Testis (tissue), 2 donors: ENCODE measurements at regions not wholly inside any gene's neighbourhood (a gene's known extent, or its start where the extent isn't known, plus 50 kb on each side); places are given as distances from the start of the nearest gene placed in this dataset.

ENCODE experiments used
- DNase-seq: peaks from one replicate; pipeline ENCODE4 v3.0.0-alpha.2; 2019
- H3K27ac ChIP-seq, 2 donors: fragments of 200-600 bp; sonication (generic); one replicate each; pipeline ENCODE4 v1.5.1; 2019
- H3K27me3 ChIP-seq: fragments of 200-600 bp; sonication (generic); one replicate; pipeline ENCODE4 v1.5.1; 2019
- H3K36me3 ChIP-seq: fragments of 200-600 bp; sonication (generic); one replicate; pipeline ENCODE4 v1.5.1; 2017; ENCODE audit warnings: low read depth; ENCODE audit errors: missing control alignments
- H3K4me1 ChIP-seq: fragments of 200-600 bp; sonication (generic); one replicate; pipeline ENCODE4 v1.5.1; 2019
- H3K4me3 ChIP-seq, 2 donors: fragments of 200-600 bp; sonication (generic); one replicate each; pipeline ENCODE4 v1.5.1; 2017 to 2019
- H3K9me3 ChIP-seq: fragments of 200-600 bp; sonication (generic); one replicate; pipeline ENCODE4 v1.5.1; 2017
- CTCF ChIP-seq, 3 experiments: fragments of 450-650 bp in 2 of 3; fragments of 200-600 bp in 1 of 3; sonication (generic) in 1 of 3; IDR thresholded peaks; one replicate each; pipeline ENCODE4 v1.5.1; 2016 to 2019; ENCODE audit warnings: antibody characterized with exemption in 3 of 3, mild to moderate bottlenecking in 2 of 3, moderate library complexity in 1 of 3
- POLR2A ChIP-seq: fragments of 450-650 bp; IDR thresholded peaks from one replicate; pipeline ENCODE4 v1.6.1; 2017; ENCODE audit warnings: antibody characterized with exemption, mild to moderate bottlenecking, moderate library complexity
- WGBS, 2 donors: methylation state at CpG; one replicate each; pipeline ENCODE4 v1.1.5; 2018; 5-methylcytosine and 5-hydroxymethylcytosine counted together
- intact Hi-C: fragments of 100-400 bp; cut with DNase I; formaldehyde crosslinking; loops from one replicate; pipeline ENCODE4 v1.15.1; 2023; ENCODE audit warnings: low total_unique reads

- Histone ChIP-seq H3K9me3 (no peaks in the 10 kb centered on the region), H3K27me3 (no peaks in the 10 kb centered on the region), H3K4me3 (no peak overlapping the region), H3K4me1 (no peaks in the 10 kb centered on the region), H3K27ac (no peak overlapping the region), H3K36me3 (no peaks in the 10 kb centered on the region)
- no peak for DNase-seq
- 69 to 70% methylated on average over 6 of the region's 6 CpGs for WGBS, 2 donors
- no peak for TF ChIP-seq CTCF (IDR thresholded peaks at IDR 0.05)
- no peak for TF ChIP-seq POLR2A
- intact Hi-C loops = no loop called here
Observed at GRCh38 chr6:148221196-148221979, 121.2 kb upstream of the SASH1 start.

GRCh38 chr6:148222376-148222775 is 120.3 kb upstream of the SASH1 start:
- no peak overlapping the region for H3K27ac ChIP-seq
- intact Hi-C loops = no loop called here
- H3K36me3 ChIP-seq = no peaks in the 10 kb centered on the region
- H3K4me3 ChIP-seq = no peak overlapping the region
- TF ChIP-seq CTCF (IDR thresholded peaks at IDR 0.05) (no peak), POLR2A (no peak)
- H3K27me3 ChIP-seq = no peaks in the 10 kb centered on the region
- H3K4me1 ChIP-seq = no peaks in the 10 kb centered on the region
- no peak for DNase-seq
- WGBS, 2 donors = 82 to 90% methylated on average over 3 of the region's 3 CpGs
- no peaks in the 10 kb centered on the region for H3K9me3 ChIP-seq

GRCh38 chr6:148222846-148223245 is 119.8 kb upstream of the SASH1 start:
- no peak overlapping the region for H3K27ac ChIP-seq
- H3K4me3 ChIP-seq = no peak overlapping the region
- DNase-seq = no peak
- no peak for TF ChIP-seq POLR2A
- no peaks in the 10 kb centered on the region for H3K9me3 ChIP-seq
- H3K36me3 ChIP-seq = no peaks in the 10 kb centered on the region
- intact Hi-C loops = no loop called here
- no peaks in the 10 kb centered on the region for H3K27me3 ChIP-seq
- no peaks in the 10 kb centered on the region for H3K4me1 ChIP-seq
- WGBS, 2 donors = 72 to 81% methylated on average over 6 of the region's 6 CpGs

GRCh38 chr6:148223424-148223842 is 119.2 kb upstream of the SASH1 start:
- no peaks in the 10 kb centered on the region for H3K27me3 ChIP-seq
- intact Hi-C loops = no loop called here
- no peak overlapping the region for H3K4me3 ChIP-seq
- no peaks in the 10 kb centered on the region for H3K4me1 ChIP-seq
- H3K9me3 ChIP-seq = no peaks in the 10 kb centered on the region
- TF ChIP-seq POLR2A = no peak
- TF ChIP-seq CTCF (IDR thresholded peaks at IDR 0.05) = no peak
- DNase-seq = no peak
- 92 to 95% methylated on average over 3 of the region's 3 CpGs for WGBS, 2 donors
- H3K36me3 ChIP-seq = no peaks in the 10 kb centered on the region
- no peak overlapping the region for H3K27ac ChIP-seq

- intact Hi-C loops = no loop called here
- Histone ChIP-seq H3K4me3 (no peak overlapping the region), H3K9me3 (no peaks in the 10 kb centered on the region), H3K27ac (no peak overlapping the region), H3K27me3 (no peaks in the 10 kb centered on the region), H3K36me3 (no peaks in the 10 kb centered on the region), H3K4me1 (no peaks in the 10 kb centered on the region)
- no peak for DNase-seq
- TF ChIP-seq CTCF (IDR thresholded peaks at IDR 0.05) (no peak), POLR2A (no peak)
Observed at GRCh38 chr6:148225871-148226270, 116.8 kb upstream of the SASH1 start.
